HG02610 (cell line): ENCODE measurements at regions not wholly inside any gene's neighbourhood (a gene's known extent, or its start where the extent isn't known, plus 50 kb on each side); places are given as distances from the start of the nearest gene placed in this dataset.

ENCODE experiments used
- ATAC-seq: cut with Tn5 transposase; IDR thresholded peaks from one replicate; pipeline ENCODE4 v1.9.1; 2021; ENCODE audit warnings: mild to moderate bottlenecking, moderate library complexity; ENCODE audit not compliant: unreplicated experiment

DNA sequence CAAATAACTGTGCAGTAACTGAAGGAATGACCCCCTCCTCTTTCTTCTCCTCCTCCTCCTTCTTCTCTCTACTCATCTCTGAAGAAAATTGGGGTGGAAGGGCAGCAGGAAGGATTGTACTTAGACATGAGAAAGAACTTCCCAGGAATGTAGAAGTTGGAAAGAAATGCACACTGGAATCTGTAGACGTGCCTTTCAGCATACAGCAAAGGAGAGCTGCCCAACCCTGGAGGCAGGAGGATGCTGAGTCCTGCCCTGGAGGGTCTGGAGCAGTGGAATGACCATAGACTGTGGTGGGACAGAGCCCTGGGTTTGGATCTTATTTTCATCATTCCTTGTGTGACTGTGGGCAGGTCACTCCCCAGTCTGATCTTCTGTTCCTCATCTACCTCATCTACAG, 80.1 kb downstream of the PJA1 start:
- ATAC-seq = no peak

DNA sequence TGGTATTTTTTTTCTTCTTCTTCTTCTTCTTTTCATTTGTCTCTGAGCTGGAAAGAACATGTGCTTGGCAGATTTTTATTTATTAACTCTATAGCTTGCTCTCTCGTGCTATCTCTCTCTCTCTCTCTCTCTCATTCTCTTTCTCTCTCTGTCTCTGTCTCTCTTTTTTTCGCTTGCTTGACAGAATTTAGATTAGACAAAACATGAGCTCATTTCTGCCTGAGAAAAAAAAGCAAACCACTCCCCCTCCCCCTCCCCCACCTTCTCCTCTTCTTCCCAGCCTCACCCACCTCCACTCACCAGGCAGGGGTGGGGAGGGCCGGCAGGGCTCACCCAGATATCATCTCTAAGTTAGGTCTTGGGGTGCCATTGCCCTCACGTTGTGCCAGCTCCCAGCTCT, 81.5 kb downstream of the PJA1 start:
- no peak for ATAC-seq

DNA sequence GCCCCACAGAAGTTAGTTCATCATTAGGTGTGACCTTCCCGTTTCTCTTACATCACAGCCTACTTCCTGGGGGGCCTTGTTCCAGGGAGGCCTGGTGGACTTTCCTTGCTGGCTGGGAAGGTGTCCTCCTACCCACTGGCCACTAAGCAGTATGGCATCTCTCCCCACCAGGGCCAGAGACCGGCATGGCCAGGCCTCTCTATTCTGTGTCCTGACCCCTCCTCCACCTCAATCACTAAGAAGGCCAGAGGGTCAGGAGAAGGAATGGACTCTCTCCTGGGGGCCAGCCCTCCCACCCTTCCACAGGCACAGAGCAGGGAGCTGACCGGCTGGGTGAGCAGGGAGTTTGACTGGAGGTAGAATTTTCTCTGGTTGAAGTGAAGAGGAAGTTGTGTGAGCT, 81.9 kb downstream of the PJA1 start:
- ATAC-seq = no peak

DNA sequence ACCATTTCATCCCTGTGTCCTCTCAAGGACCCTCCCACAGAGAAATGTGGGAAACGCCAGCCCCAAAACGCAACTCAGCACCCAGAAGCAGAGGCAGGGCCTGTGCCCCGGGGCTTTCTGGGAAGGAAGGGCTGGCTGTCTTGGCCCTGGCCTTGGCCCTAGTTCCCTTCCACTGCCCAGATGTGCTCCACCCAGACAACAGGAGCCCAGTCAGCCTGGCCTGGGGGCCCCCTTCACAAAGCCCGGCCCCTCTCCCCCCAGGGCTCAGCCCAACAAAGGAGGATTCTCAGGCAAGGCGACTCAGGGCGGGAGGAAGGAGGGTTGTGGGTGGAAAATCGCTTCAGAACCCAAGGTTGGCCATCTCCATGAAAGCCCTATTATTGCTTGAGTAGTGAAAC, 82.5 kb downstream of the PJA1 start:
- ATAC-seq = no peak

DNA sequence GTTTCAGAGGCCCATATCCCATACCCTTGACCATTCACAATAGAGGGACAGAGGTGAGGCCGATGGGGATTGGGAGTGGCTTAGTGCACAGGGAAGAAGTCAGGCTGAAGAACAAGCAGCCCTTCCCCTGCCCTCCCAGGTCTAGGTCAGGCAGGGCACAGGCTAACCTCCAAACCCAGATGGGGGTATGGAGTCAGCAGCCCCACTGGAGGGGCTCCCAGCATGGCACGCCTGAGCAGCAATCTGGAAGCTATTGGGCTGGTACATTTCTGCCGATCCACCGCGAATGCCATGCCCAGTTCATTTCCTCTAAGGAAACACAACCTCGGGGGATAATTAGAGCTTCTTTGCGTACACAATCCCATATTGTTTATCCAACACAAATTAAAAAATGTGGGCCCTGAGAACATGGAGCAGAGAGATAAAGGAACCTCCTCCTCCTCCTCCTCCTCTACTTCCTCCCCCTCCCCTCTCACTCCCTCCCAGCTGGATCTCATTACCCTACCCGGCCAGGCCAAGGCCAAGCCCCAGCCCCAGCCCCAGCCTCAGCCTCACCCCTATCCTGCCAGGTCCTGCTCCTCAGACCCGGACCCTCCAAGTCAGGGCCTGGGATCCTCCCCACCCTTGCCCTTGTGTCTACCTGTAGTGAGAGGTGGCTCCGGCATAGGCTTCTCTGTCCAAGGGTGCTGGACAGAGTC, 83.0 kb downstream of the PJA1 start:
- ATAC-seq = no peak

DNA sequence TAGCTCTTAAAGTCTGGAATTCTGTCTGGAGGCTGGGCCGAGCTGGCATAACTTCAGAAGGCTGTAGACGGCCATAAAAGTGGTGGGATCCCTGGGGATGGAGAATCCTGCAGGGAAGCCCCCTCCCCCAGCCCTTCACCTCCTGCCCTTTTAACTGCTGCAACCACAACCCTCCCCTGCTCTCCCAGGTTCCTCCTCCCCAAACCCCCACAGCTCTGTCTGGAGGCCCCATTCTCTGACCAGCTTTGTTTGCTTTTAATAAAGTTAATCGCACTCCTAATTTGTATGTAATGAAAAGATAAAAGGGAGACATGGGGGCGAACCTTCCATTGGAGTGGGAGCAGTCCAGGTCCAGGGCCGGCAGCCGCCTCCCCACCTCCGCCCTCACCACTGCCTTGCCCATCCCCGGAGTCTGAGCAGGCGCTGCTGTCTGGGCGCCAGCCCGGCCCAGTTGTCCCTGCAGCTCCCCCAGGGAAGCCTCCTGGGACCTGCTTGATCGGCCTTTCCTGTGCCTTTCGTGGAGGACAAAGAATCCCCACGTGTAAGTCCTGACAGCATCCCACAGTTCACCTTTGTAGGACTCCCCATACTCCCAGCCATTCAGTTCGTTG, 84.3 kb downstream of the PJA1 start:
- ATAC-seq = no peak

DNA sequence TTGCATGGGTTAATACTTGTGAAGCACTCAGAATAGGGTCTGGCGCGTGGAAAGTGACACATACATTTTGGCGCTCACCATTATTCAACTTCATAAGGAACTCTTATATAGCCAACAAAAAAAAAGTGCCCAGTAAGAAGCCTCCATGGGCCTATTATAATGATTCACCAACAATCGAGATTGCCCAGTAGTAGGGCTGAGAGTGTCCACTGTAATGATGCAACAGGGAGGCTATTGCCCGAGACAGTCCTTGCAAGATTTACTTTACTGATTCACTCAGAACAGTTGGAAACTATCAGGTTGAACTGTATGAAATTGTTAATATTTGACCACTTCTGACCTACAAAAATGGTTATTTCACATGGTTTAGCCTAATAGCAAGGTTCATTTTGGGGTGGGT, 86.0 kb downstream of the PJA1 start:
- ATAC-seq = no peak

DNA sequence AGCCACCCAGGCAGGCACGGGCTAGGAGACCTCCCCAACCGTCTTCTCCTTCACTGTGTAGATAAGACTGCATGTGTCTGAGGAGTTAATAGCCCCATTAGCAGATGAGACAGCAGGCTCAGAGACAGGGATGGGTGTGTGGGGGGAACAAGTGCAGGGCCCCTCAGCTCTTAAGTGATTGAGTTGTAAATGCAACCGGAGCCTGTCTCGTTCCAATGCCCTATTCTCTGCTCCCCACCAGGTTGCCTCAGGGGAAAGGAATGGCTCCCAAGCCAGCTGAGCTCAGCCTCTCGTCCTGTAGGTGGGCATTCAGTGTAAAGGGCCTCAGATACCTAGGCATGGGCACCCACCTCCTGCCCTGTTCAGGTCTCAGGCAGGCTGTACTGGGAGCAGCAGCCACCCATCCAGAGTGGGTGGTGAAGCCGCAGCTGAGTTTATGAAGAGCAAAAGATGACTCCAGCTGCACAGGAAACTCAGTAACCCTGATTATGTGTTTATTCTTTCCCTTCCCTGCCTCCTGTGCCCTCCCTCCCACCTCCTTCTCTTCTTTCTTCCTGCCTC, 87.3 kb downstream of the PJA1 start:
- ATAC-seq = no peak

DNA sequence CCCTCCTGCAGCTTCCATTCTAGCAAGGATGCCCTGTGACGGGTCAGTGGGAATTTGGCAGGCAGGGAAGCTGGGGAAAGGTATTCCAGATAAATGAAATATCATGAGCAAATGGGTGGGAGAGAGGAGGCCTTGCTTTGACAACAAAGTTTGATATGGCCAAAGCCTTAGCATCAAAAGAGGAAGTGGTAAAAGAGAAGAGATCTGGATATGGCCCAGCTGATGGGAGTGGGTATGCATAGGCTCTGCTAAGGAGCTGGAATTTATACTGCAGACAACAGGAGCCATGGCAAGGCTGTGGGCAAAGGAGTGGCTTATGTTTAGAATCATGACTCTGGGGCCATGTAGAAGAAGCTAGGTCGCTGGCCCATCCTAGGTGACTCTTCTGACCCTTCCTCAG, 89.2 kb downstream of the PJA1 start:
- ATAC-seq = no peak

DNA sequence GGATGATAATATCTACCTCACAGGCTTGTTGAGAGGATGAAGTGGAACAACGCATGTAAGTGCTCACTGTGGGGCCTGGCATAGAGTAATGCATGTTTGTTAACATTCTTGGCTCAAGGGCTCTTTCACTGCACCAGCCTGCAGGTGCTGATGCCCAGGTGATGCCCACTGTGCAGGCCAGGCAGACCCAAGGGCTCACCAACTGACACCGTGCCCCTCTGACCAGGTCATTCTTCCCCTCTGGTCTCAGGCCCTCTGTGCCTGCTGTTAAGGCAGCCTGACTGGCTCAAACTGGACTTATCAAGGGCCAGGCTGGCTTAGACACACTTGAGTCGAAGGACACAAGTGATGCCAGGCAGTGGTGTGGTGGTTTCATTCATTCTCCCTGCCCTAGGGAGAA, 90.5 kb downstream of the PJA1 start:
- ATAC-seq = no peak

DNA sequence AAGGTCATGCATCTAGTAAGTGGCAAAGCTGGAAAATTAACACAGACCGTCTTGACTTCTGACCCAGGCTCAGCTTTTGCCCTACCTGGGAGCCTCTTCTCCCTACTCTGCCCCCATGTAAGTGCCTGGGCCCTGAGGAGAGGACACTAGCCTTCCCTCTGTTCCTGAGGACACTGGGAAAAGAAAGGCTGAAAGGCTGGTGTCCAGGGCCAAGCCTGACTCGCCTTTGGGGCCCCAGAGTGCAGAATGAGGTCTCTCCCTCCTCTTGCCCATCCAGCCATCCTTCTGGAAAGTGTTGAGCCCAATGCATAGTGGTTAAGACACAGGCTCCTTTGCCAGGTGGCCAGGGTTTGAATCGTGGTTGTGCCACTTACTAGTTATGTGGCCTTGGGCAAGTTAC, 91.5 kb downstream of the PJA1 start:
- no peak for ATAC-seq

DNA sequence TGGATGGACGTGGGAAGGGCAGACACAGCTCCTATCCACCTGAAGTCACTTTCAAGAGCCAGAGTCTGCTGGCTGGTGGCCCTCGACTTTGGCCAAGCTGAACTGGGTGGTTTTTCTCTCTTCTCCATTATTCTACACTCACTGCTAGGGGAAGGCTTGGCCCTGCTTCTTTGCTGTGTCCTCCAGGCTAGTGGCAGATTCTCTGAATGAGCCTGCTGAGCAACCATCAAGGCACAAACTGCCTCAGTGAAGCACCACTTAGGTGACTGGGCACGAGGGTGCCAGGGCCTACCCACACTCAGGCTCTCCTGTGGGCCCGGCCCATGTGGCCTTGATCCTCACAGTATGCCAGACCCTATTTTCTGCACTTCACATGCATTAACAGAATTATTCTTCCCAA, 92.0 kb downstream of the PJA1 start:
- no peak for ATAC-seq

DNA sequence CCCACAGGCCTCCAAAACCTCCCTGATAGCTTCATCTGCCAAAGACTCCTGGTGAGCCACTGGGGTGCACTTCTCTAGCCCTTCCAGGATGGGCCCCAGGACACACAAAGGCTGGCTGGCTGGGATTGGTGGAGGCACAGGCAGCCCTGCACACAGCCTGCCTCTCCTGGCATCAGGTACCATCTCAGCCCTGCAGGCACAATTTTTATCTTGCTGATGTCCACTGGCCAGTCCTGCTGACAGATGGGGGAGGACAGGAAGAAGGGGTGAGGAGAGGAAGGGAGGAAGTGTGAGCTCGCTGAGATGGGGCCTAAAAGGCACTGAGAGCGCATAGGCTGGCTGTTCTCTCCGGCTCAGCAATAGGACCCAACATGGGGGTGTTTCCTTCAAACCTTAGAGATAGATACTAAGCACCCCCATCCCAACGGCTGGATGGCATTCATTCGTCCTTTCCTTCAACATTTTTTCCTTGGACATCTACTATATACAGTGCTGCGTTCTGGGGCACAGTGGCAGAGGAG, 92.7 kb downstream of the PJA1 start:
- ATAC-seq = no peak

DNA sequence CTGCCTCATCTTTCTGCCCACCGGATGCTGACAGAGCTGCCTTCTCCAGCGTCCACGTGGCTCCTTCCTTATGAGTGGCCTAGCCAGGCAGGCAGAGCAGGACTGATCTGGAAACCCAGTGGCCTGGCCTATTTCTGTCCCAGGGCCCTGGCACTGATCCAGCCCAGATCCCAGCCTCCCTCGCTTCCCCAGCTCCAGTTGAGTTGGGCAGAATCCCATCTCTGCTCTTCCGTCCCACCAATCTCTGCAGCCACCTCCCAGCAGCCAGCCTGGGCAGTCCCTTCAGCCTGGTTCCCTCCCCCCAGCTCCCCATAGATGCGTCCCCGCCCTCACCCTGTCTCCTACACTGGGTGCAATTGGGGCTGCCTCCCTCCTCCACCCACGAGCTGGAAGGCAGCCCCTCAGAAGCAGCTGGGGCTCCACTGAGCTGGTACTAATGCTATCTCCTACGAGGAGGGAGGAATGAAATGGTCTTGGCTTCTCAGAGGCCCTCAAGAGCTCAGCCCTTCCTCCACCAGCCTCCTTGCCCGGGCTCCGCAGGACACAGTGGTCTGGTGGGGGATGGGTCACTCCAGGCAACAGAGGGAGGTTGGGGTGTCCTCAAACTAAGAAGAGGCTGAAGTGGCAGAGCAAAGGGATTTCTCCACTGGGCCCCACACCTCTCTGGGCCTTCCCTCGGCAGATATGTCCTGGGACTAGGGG, 94.2 kb downstream of the PJA1 start:
- ATAC-seq = no peak

DNA sequence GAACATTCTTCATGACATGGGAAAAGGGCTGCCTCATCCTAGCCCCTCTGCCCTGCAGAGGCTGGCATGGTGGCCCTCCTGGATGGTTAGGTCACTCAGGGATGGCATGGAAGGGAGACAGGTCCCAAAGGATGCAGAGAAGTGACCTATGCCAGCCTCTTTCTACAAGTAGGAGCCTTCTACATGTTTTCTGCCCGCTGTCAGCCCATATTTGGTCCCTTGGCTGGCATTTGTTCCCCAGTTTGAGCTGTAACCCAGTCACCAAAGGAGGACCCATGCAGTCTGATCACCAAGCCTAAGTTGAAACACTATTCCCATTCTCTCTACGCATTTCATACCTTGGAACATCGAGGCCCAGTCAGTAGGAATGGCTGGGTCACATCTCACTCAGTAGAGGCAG, 95.4 kb downstream of the PJA1 start:
- ATAC-seq = no peak

DNA sequence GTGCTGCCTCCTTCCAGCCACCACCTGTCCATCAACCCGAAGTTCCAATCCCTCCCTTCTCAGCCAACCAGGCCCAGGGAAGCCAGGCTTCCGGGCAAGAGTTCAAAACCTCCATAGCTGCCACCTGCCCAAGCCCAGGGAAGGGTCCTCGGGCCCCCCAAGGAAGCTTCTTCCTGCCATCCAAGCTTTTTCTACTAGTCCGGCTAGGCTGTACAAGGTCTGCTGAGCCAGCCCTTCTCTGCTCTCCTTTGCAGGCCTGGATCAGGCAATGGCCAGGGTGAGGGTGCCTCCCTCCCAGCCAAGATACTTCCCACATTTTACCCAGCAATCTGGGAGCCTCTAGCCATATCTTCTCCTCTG, 96.2 kb downstream of the PJA1 start:
- ATAC-seq = no peak

DNA sequence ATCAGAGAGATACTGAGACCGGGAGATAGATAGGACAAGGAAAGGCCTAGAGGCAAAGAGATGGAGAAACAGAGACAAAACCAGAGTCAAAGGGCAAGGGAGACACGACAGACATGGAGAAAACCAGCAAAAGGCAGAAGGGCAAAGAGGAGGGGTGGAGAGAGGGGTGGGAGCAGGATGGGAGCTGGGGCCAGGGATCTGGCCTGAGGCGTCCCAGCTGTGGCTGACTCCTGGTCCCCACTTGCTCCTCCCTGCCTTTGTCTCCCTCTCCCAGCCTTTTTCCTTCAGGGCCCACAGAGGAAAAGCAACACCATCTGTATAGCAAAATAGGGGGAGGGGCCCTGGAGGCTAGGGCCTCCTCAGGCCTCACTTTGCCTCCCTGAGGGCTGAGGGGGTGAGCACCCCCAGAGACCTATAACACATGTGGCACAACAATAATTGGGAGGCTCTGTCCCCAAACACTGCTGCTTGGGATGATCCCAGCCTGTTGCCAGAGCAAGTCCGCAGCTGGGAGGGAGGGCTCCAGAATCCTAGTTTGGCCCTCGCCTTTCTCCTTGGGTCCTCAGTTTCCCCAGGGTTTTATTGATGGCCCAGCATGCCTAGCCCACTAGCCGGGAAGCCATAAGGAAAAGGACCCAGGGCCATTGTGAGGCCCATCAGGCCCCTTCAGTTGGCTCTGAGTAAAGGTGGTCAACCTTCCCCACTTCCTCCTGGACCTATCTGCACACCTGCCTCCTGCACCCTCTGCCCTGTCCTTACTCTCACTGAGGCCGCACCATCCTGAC, 96.8 kb downstream of the PJA1 start:
- ATAC-seq = no peak

DNA sequence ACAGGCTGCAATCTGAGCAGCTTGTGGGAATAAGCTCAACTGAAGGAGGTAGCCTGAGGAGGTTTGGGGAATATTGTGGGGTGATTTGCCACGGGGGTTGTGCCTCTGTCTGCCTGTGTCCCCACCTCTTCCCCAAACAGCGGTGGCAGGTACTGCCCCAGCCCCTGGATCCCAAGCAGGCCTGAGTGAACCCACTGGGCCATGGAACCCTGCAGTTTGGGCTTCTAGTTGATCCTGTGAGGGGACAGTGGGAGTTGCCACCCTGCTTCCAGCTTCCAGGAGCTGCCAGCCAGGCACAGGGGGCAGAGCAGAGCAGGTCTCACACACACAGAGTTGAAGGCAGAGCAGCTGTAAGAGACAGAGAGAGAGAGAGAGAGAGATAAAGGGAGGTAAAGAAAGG, 97.4 kb downstream of the PJA1 start:
- ATAC-seq = no peak

DNA sequence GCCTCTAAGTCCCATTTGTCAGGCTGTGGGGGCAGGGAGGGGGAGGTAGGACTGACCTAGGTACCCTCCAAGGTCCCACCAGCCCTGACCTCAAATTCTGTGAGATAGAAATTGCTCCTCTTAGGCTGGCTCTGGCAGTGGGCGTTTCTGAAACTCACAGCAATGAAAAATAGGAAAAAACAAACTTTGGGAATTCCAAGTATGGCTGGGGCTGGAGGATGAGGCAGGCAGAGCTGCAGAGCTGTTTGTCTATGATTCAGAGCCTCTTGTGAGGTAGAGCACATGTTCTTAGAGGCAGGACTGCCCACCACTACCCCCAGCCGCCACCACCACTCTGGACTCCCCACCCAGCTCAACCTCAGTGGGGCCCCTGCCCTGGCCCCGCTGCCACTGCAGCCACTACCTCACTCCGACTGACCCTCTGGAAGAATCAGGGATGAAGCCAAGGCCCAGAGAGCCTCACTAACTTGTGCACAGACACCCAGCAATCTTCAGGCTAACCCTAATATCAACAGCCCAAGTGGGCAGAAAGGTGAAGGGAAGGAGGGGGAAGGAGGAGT, 98.2 kb downstream of the PJA1 start:
- ATAC-seq = no peak

DNA sequence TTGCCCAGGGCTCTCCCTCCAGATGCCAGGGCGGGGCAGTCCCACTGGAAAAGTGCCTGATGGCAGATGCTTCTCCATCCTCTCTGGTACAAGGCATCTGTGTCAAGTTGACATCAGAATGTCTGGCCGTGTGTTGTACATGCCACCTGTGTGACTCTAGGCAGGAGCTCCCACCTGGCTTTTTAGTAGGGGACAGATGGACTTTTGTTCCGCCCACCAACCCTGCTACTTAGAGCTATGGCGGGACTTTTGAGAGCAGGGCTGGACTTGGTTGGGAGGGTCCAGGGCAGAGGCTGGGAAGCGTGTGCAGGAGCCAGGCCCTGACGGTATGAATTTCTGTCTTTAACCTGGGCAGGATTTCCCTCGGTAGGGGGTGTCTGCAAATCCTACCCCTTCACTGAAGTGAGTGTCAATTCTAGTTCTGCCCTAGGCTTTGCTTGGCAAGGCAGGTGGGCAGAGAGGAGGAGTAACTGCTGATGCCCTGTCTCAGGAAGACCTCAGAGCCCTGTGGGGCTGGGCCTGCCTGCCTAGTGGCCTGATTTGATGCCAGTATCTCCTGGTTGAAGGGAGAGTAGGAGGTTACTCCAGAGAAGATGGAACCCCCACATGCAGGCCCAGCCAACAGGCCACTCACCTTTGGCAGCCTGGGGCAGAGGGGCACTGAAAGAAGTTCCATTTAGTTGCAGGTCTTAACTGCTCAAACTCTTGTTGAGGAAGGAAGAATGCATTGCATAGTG, 99.1 kb downstream of the PJA1 start:
- no peak for ATAC-seq
